Stomach smooth muscle (tissue), 2 donors: ENCODE measurements at regions not wholly inside any gene's neighbourhood (a gene's known extent, or its start where the extent isn't known, plus 50 kb on each side); places are given as distances from the start of the nearest gene placed in this dataset.

ENCODE experiments used
- H3K27ac ChIP-seq: one replicate; pipeline ENCODE4 v1.7.0; 2013; ENCODE audit warnings: mild to moderate bottlenecking, low read length, inconsistent platforms
- H3K27me3 ChIP-seq, 2 donors: one replicate each; pipeline ENCODE4 v1.7.0; 2013; ENCODE audit warnings: low read length in 2 of 2; ENCODE audit not compliant: insufficient read depth in 2 of 2, control insufficient read depth in 1 of 2
- H3K36me3 ChIP-seq, 2 donors: one replicate each; pipeline ENCODE4 v1.7.0; 2013; ENCODE audit warnings: low read length in 2 of 2; ENCODE audit not compliant: control insufficient read depth in 2 of 2, insufficient read depth in 2 of 2
- H3K4me1 ChIP-seq: one replicate; pipeline ENCODE4 v1.7.0; 2013; ENCODE audit warnings: low read length; ENCODE audit not compliant: control insufficient read depth, insufficient read depth
- H3K4me3 ChIP-seq, 2 donors: one replicate each; pipeline ENCODE4 v1.7.0; 2013; ENCODE audit warnings: low read length in 2 of 2
- H3K9ac ChIP-seq, 2 donors: one replicate each; pipeline ENCODE4 v1.7.0; 2013; ENCODE audit warnings: low read length in 2 of 2, mild to moderate bottlenecking in 1 of 2
- H3K9me3 ChIP-seq, 2 donors: one replicate each; pipeline ENCODE4 v1.7.0; 2013; ENCODE audit warnings: low read length in 2 of 2; ENCODE audit not compliant: control insufficient read depth in 2 of 2
- donor health status: healthy.
- donor health status: Pancreatic carcinoma.

DNA sequence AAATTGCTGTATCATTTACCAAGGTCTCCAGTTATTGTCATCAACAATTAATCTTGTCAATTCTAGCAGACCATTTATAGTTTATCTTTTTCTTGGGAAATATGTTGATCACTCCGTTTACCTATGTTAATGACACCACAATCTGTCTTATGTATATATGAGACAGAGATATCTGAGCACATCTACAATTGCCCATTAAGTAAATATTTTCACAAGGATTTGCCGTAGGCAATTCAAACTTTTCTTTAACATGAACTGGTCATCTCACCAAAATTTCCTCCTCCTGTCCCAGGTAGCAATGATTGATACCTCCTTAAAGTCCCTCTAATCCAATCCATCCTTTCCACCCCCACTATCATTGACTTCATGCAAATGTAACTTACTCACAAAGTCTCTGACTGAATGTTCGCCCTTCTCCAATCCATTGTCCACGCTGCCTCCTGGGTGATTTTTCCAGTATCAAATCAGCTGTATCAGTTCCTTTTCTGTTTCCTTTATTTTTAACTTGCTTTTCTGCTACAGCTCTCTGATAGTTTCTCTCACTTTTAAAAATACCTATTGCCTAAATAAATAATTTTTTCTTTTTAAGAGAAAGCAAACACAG is 138.3 kb downstream of the GNAT3 start:
- H3K4me1 ChIP-seq, result no peaks in the 10 kb centered on the region
- H3K27me3 ChIP-seq, result no peaks in the 10 kb centered on the region
- H3K4me3 ChIP-seq, result no peak overlapping the region
- H3K9ac ChIP-seq, result no peak overlapping the region
- no peaks in the 10 kb centered on the region for H3K9me3 ChIP-seq
- H3K36me3 ChIP-seq, result no peaks in the 10 kb centered on the region
- no peak overlapping the region for H3K27ac ChIP-seq

DNA sequence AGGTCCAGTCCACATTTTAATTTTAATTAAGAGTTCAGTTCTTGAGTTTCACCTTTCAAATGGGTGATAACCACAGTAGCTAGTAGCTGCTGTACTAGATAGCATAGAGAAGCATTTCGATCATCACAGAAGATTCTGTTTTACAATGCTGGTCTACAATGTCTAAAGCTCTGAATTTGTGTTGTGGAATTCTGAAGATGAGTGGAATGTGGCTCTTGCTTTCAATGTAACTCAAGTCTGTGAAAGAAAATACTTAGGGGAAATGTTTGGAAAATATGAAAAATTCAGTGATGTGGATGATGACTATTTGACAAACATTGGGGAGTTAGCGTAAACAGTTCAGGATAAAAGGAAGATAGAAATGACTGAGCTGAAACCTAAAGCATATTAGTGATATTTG is 139.4 kb downstream of the GNAT3 start:
- Histone ChIP-seq H3K4me3 (no peak overlapping the region), H3K4me1 (no peaks in the 10 kb centered on the region), H3K9ac (no peak overlapping the region), H3K27ac (no peak overlapping the region), H3K27me3 (no peaks in the 10 kb centered on the region), H3K9me3 (no peaks in the 10 kb centered on the region), H3K36me3 (no peaks in the 10 kb centered on the region)

DNA sequence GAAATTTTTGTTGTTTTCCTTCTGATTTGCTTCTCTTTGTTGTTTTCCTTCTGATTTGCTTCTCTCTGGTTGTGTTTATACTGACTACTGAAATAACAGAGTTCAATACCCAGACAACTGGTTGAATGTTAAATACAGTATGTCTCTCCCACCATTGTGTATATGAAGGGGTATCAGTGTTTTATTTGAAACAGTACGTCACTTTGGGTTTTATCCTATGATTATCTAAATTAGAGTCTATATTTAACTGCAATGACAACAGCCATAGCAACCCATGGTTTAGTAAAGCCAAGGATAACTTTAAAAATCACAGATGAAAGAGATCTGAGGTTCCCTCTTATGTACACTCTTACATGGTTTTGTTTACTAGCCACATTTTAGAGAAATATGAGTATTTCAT is 141.3 kb downstream of the GNAT3 start:
- Histone ChIP-seq H3K4me1 (no peaks in the 10 kb centered on the region), H3K36me3 (no peaks in the 10 kb centered on the region), H3K27me3 (no peaks in the 10 kb centered on the region), H3K9ac (no peak overlapping the region), H3K4me3 (no peak overlapping the region), H3K9me3 (no peaks in the 10 kb centered on the region), H3K27ac (no peak overlapping the region)

- Histone ChIP-seq H3K9me3 (peaks cover 0 to 4% of the 10 kb centered on the region in 2 donors), H3K9ac (no peak overlapping the region), H3K4me1 (no peaks in the 10 kb centered on the region), H3K4me3 (no peak overlapping the region), H3K27ac (no peak overlapping the region), H3K36me3 (no peaks in the 10 kb centered on the region), H3K27me3 (no peaks in the 10 kb centered on the region)
Measured at GRCh38 chr7:80369321-80369720, 142.5 kb downstream of the GNAT3 start.

- Histone ChIP-seq H3K9me3 (peaks cover 0 to 4% of the 10 kb centered on the region in 2 donors), H3K27me3 (no peaks in the 10 kb centered on the region), H3K4me3 (no peak overlapping the region), H3K27ac (no peak overlapping the region), H3K9ac (no peak overlapping the region), H3K4me1 (no peaks in the 10 kb centered on the region), H3K36me3 (no peaks in the 10 kb centered on the region)
Measured at GRCh38 chr7:80362677-80363076, 149.2 kb downstream of the GNAT3 start.

GRCh38 chr7:80362010-80362618 is 149.8 kb downstream of the GNAT3 start:
- Histone ChIP-seq H3K36me3 (no peaks in the 10 kb centered on the region), H3K9ac (no peak overlapping the region)

DNA sequence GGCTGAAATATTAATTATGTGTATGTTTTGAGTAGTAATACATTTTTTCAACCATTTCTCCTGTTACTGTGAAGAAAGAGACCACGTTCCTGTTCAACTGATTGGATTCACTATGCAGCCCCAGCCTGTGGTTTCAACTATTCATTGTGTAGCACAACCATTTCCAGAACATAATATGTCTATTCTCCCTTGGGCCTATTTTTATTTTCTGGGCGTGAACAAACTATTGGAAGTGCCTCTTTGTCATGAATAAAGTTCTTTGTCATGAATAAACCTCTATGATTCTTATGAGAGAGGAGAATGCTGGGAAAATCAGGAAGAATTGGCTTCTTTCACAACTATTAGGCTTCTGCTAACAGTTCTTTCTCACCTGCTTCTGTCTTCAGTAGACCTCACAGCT is 152.4 kb downstream of the GNAT3 start:
- H3K9ac ChIP-seq, result no peak overlapping the region
- H3K27ac ChIP-seq, result no peak overlapping the region
- no peak overlapping the region for H3K4me3 ChIP-seq
- H3K4me1 ChIP-seq, result no peaks in the 10 kb centered on the region
- no peaks in the 10 kb centered on the region for H3K36me3 ChIP-seq
- no peaks in the 10 kb centered on the region for H3K9me3 ChIP-seq
- H3K27me3 ChIP-seq, result no peaks in the 10 kb centered on the region

More at GRCh38 chr7:80362010-80362618, 149.8 kb downstream of the GNAT3 start:
- Histone ChIP-seq H3K4me3 (no peak overlapping the region), H3K27me3 (no peaks in the 10 kb centered on the region), H3K4me1 (no peaks in the 10 kb centered on the region), H3K9me3 (peaks cover 0 to 4% of the 10 kb centered on the region in 2 donors), H3K27ac (no peak overlapping the region)

GRCh38 chr7:80359029-80359428 is 152.8 kb downstream of the GNAT3 start:
- no peak overlapping the region for H3K9ac ChIP-seq
- H3K27me3 ChIP-seq, result no peaks in the 10 kb centered on the region
- H3K9me3 ChIP-seq, result no peaks in the 10 kb centered on the region
- H3K27ac ChIP-seq, result no peak overlapping the region
- no peak overlapping the region for H3K4me3 ChIP-seq
- no peaks in the 10 kb centered on the region for H3K4me1 ChIP-seq
- no peaks in the 10 kb centered on the region for H3K36me3 ChIP-seq

DNA sequence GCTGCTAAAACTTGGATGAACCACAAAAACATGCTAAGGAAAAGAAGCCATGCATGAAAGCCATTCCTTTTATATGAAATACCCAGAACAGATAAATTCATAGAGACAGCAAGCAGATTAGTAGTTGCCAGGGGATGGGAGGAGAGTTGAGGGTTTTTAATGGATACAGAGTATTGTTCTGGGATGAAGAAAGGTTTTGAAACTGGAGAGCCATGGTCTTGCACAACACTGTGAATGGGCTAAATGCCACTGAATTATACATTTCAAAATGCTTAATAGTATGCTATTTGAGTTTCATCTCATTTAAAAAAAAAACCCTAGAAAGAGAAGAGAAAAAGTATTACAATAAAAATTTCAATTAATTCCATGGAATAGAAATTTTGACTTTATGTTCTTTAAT is 154.3 kb downstream of the GNAT3 start:
- H3K4me1 ChIP-seq, result no peaks in the 10 kb centered on the region
- H3K4me3 ChIP-seq, result no peak overlapping the region
- H3K36me3 ChIP-seq, result no peaks in the 10 kb centered on the region
- no peaks in the 10 kb centered on the region for H3K27me3 ChIP-seq
- no peak overlapping the region for H3K27ac ChIP-seq
- H3K9ac ChIP-seq, result no peak overlapping the region
- H3K9me3 ChIP-seq, result no peaks in the 10 kb centered on the region

GRCh38 chr7:80350430-80350829 is 161.4 kb downstream of the GNAT3 start:
- Histone ChIP-seq H3K27me3 (no peaks in the 10 kb centered on the region), H3K9ac (no peak overlapping the region), H3K27ac (no peak overlapping the region), H3K4me3 (no peak overlapping the region), H3K9me3 (no peaks in the 10 kb centered on the region), H3K36me3 (no peaks in the 10 kb centered on the region), H3K4me1 (peaks cover 4% of the 10 kb centered on the region)

DNA sequence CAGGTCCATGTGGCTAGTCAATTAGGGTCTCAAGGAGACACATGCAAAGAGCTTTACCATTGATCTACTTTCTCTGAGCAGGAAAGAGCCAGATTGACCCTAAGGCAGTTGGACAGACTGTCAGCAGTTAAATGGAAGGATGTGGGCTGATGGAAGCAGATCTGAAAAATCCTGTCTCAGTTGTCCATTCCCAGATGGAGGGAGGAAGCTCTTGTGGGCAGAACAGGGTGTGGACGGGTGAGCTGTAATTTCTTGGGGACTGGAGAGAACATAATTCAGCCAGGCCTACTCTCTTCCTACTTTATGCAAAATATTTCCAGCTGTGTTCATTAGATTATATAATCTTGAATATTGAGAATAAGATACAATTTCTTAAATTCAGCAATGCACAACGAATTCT is 163.6 kb downstream of the GNAT3 start:
- Histone ChIP-seq H3K4me1 (peaks cover 4% of the 10 kb centered on the region), H3K27ac (no peak overlapping the region), H3K9ac (no peak overlapping the region), H3K9me3 (no peaks in the 10 kb centered on the region), H3K27me3 (no peaks in the 10 kb centered on the region), H3K36me3 (no peaks in the 10 kb centered on the region), H3K4me3 (no peak overlapping the region)
